ENCODE measurements at regions not wholly inside any gene's neighbourhood (a gene's known extent, or its start where the extent isn't known, plus 50 kb on each side); places are given as distances from the start of the nearest gene placed in this dataset.

DNA sequence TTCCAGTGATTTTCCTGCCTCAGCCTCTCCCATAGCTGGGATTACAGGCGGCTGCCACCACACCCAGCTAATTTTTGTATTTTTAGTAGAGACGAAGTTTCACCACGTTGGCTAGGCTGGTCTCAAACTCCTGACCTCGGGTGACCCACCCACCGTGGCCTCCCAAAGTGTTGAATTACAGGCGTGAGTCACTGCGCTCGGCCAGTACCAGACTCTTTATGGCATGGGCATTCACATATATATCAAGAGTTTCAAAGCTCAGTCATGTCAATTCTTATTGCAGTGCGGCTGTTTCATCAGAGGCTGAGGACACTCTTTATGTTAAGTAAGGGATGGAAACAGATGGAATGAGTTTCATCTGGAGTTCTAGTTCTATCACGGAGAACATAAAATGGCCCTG lies 315.2 kb upstream of the CDH6 start:
- TF ChIP-seq RXRA (IDR thresholded peaks at IDR 0.05; ENCODE audit: borderline replicate concordance, low read depth) (no peak), CTCF (IDR thresholded peaks at IDR 0.05) (no peak)

All from SK-N-SH (cell line).